Retinal pigment epithelial cell (primary cell): ENCODE measurements at regions not wholly inside any gene's neighbourhood (a gene's known extent, or its start where the extent isn't known, plus 50 kb on each side); places are given as distances from the start of the nearest gene placed in this dataset.

Source experiments
- DNase-seq: peaks from one replicate; pipeline ENCODE4 v3.0.0-alpha.2; 2010; ENCODE audit warnings: low read depth
- H3K4me3 ChIP-seq: 2 replicates; pipeline ENCODE4 v1.5.1; 2011; ENCODE audit warnings: mild to moderate bottlenecking, low read length, control low read depth, moderate library complexity
- TF ChIP-seq, protein P1 (sequence below): conservative IDR thresholded peaks from 2 replicates; pipeline ENCODE4 v1.5.1; 2011; ENCODE audit warnings: low read depth, low read length, control low read depth, inconsistent platforms

DNA sequence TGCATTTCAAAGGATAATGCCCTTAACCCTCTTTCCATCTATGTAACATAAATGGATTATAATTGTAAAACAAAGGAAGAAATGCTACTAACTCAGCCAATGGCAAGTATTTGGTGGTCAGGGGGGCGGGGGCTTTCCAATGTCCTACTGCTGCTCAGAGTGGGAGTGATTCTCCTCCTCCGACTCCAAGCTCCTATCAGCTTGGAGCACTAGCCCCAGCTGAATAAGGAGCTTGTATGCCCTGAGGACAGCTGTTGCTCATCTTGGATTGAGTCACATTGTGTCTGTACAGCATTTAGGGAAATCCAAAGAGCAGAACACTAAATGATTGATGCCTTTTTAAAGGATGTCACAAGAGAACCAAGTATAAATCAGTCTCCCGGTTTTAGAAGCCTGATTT lies 105.6 kb upstream of the ZNF521 start:
- TF ChIP-seq, protein P1, sequence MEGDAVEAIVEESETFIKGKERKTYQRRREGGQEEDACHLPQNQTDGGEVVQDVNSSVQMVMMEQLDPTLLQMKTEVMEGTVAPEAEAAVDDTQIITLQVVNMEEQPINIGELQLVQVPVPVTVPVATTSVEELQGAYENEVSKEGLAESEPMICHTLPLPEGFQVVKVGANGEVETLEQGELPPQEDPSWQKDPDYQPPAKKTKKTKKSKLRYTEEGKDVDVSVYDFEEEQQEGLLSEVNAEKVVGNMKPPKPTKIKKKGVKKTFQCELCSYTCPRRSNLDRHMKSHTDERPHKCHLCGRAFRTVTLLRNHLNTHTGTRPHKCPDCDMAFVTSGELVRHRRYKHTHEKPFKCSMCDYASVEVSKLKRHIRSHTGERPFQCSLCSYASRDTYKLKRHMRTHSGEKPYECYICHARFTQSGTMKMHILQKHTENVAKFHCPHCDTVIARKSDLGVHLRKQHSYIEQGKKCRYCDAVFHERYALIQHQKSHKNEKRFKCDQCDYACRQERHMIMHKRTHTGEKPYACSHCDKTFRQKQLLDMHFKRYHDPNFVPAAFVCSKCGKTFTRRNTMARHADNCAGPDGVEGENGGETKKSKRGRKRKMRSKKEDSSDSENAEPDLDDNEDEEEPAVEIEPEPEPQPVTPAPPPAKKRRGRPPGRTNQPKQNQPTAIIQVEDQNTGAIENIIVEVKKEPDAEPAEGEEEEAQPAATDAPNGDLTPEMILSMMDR, result no peak
- DNase-seq, result no peak
- no peak overlapping the region for H3K4me3 ChIP-seq

DNA sequence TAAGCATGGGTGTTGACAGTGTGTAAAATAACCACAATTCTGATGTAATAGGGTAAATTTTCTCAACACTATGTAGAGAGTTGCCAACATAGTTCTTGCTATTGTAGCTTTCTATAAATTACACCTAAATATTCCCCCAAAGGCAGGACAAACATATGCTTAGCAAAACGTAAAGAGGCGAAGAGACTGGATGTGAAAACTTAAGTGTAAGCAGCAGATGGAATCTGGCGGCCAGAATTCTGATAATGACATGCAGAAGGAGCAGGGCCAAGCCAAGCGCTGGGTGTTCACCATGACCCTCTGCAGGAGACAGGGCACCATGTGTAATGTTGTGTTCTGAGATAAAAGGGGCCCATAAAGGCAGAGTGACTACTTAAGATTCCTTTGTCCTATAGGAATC lies 105.2 kb upstream of the ZNF521 start:
- H3K4me3 ChIP-seq, result no peak overlapping the region
- DNase-seq, result no peak
- TF ChIP-seq, protein P1, result no peak

DNA sequence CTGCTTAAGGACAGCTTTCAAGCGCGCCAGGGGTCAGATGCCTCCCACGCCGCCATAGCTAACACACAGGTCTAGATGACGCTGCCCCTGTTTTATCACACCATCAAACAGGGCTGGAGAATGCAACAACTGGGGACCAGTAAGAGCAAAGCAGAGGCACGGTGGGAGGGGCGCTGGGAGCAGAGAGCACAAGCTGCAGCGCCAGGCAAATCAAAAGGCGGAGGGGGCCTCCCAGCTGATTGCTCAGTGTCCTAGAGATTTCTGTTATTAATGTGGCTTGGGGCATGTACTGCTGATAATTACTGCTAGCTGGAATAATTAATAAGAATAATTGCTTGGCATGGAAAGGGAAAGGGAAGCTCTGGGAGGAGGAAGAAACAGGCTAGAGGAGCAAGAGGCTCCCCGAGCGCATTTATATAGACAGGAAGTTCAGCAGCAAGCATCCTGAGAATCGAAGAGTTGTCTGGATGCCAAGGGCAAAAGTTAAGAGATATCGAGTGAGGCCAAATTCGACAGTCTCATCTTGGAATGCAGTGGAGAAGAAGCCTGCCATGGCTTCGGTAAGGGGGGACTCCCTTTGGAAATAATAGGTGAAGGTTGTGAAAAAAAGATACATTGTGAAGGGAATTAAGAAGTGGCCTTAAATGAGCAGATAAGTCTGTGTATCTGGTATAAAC lies 104.5 kb upstream of the ZNF521 start:
- H3K4me3 ChIP-seq, result no peak overlapping the region
- no peak for DNase-seq
- TF ChIP-seq, protein P1, result no peak

DNA sequence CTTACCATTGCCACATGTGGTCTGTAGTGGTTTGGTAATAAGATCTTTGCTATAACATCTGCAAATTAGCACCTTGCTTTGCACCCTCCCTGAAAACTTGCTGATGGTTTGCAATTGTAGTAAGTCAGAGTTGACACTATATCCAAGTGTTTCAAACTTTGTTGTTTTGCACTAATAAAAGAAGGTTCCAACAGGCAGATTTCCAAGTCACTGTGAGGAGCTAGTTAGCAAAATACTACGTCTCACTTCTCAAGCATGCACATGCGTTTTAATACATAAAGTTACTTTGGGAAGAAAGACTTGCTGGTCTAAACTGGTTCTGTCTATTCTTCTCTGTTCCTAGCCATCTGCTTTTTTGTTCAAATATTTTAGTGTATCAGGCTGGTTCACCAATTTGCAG lies 103.7 kb upstream of the ZNF521 start:
- DNase-seq, result no peak
- no peak overlapping the region for H3K4me3 ChIP-seq
- TF ChIP-seq, protein P1, result no peak

DNA sequence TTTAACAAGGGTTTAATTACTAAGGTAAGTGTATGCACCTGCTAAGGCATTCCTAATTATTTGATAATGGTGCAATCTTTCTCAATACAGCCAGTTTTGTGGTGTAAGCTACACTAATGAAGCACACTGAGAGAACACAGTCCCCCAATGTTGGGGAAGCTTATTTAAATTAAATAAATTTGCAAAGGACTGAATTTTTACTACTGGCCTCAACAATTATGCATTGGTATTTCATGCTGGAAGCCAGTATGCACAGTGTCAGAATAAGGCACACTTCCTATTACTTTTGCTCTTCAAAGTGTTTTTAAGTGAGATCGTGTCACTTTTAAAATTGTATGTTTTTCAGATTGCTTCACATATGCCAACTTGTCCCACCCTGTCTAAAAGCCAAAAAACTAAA lies 103.2 kb upstream of the ZNF521 start:
- H3K4me3 ChIP-seq, result no peak overlapping the region
- no peak for DNase-seq
- TF ChIP-seq, protein P1, result no peak

DNA sequence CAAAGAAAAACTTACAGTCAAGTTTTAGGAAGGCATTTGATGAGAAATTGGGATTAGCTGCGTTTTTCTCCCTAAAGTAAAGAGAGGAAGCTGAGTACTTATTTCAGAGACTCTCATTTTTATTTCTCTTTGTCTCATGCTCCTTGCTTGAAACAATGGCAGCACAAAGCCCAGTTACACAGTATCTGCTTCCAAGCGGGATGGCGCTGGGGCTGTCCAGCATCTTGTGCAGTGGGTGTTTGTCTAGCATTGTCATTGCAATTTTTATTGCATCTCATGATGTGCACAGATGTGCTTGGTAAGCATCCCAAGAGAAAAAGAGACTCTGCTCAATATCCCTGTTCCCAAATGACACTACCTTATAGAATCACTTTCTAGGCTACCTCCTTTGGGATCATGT lies 102.8 kb upstream of the ZNF521 start:
- no peak overlapping the region for H3K4me3 ChIP-seq
- DNase-seq, result no peak
- TF ChIP-seq, protein P1, result no peak

DNA sequence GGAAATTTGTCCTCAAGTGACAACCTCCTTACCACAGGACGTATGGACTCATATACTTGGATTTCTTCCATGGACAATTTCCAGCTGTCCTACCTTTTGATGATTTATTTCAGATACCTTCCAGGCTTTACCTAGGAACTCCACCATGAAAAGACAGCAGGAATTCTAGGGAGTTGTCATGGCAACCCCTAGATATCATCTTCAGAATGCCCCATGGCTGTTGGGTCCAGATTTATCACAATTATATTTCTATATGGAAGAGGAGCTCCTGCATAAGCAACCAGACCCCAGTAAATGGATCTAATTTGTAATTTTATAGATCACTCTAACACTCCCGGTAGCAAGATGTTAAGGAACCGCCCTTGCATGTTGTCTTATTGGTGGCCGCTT lies 102.3 kb upstream of the ZNF521 start:
- no peak overlapping the region for H3K4me3 ChIP-seq
- no peak for DNase-seq
- TF ChIP-seq, protein P1, result no peak
